CD4-positive, alpha-beta T cell (primary cell): ENCODE measurements at regions not wholly inside any gene's neighbourhood (a gene's known extent, or its start where the extent isn't known, plus 50 kb on each side); places are given as distances from the start of the nearest gene placed in this dataset.

Experiments used
- ATAC-seq: fragments of 200-7000 bp; cut with Tn5 transposase; one replicate; pipeline ENCODE4 v1.10.0; 2022; ENCODE audit warnings: mild to moderate bottlenecking; ENCODE audit not compliant: poor library complexity
- CTCF ChIA-PET: fragments of 350-600 bp; sonication (Branson Sonifier 250); formaldehyde crosslinking; loops from one replicate; lab custom pipeline; 2021; ENCODE audit warnings: antibody characterized with exemption, inconsistent platforms; lab: Charles Lee
- POLR2A ChIA-PET: fragments of 350-600 bp; sonication (Branson Sonifier 250); formaldehyde crosslinking; loops from one replicate; lab custom pipeline; 2021; ENCODE audit warnings: antibody characterized with exemption, inconsistent platforms; lab: Charles Lee
- DNase-seq, 14 experiments: peaks; one replicate each; pipeline ENCODE4 v3.0.0-alpha.2; 2013 to 2020; ENCODE audit warnings: mixed read lengths in 2 of 14
- H3K27ac ChIP-seq, 2 donors: one replicate each; pipeline versions ENCODE4 v1.5.1 to v1.7.0; 2013; ENCODE audit warnings: low read length in 2 of 2, low read depth in 1 of 2, mild to moderate bottlenecking in 1 of 2
- H3K27me3 ChIP-seq, 2 experiments: 1 replicate in 1 of 2; 2 replicates in 1 of 2; pipeline versions ENCODE4 v1.6.1 to v1.7.0; 2013; ENCODE audit warnings: low read length in 2 of 2, control low read depth in 1 of 2, mild to moderate bottlenecking in 1 of 2, moderate library complexity in 1 of 2; ENCODE audit not compliant: insufficient read depth in 2 of 2, control insufficient read depth in 1 of 2
- H3K36me3 ChIP-seq: one replicate; pipeline ENCODE4 v1.6.1; 2013; ENCODE audit warnings: low read length, control low read depth; ENCODE audit not compliant: insufficient read depth
- H3K4me1 ChIP-seq: one replicate; pipeline ENCODE4 v1.6.1; 2013; ENCODE audit warnings: low read length, control low read depth; ENCODE audit not compliant: insufficient read depth
- H3K4me3 ChIP-seq: one replicate; pipeline ENCODE4 v1.5.1; 2013; ENCODE audit warnings: mild to moderate bottlenecking, low read length, moderate library complexity
- H3K9me3 ChIP-seq, 2 experiments: 1 replicate in 1 of 2; 2 replicates in 1 of 2; pipeline versions ENCODE4 v1.6.1 to v1.7.0; 2013; ENCODE audit warnings: low read length in 2 of 2, mild to moderate bottlenecking in 2 of 2, control low read depth in 1 of 2, moderate library complexity in 1 of 2; ENCODE audit not compliant: control insufficient read depth in 1 of 2, insufficient read depth in 1 of 2
- H3K27ac Mint-ChIP-seq: one replicate; pipeline ENCODE4 v1.8.0; 2020; ENCODE audit warnings: mixed read lengths
- H3K27me3 Mint-ChIP-seq: one replicate; pipeline ENCODE4 v1.8.0; 2021; ENCODE audit warnings: mixed read lengths
- H3K36me3 Mint-ChIP-seq: one replicate; pipeline ENCODE4 v1.8.0; 2021; ENCODE audit warnings: low read depth, mixed read lengths
- H3K4me1 Mint-ChIP-seq: one replicate; pipeline ENCODE4 v1.8.0; 2021; ENCODE audit warnings: low read depth, mixed read lengths
- H3K4me3 Mint-ChIP-seq: one replicate; pipeline ENCODE4 v1.8.0; 2020; ENCODE audit warnings: mild to moderate bottlenecking, mixed read lengths
- H3K9me3 Mint-ChIP-seq: one replicate; pipeline ENCODE4 v1.8.0; 2020; ENCODE audit warnings: mixed read lengths
- CTCF ChIP-seq: fragments of 200-600 bp; IDR thresholded peaks from one replicate; pipeline ENCODE4 v1.8.0; 2022; ENCODE audit warnings: antibody characterized with exemption, mild to moderate bottlenecking
- intact Hi-C, 2 experiments: fragments of 100-400 bp; cut with DNase I in 1 of 2; cut with micrococcal nuclease in 1 of 2; formaldehyde crosslinking; loops; one replicate each; pipeline versions ENCODE4 v1.15.1 to v1.9.0; 2023 to 2025; cut with DNase I, micrococcal nuclease

- CTCF ChIA-PET, result no interaction called here
- Mint-ChIP-seq H3K27me3 (peaks cover 4% of the 10 kb centered on the region), H3K36me3 (peaks cover 6% of the 10 kb centered on the region), H3K9me3 (peaks cover 6% of the 10 kb centered on the region), H3K4me1 (no peaks in the 10 kb centered on the region), H3K27ac (no peak overlapping the region), H3K4me3 (no peak overlapping the region)
- Histone ChIP-seq H3K4me1 (no peaks in the 10 kb centered on the region), H3K36me3 (no peaks in the 10 kb centered on the region), H3K27ac (no peak overlapping the region), H3K4me3 (no peak overlapping the region), H3K27me3 (peaks cover 0 to 3% of the 10 kb centered on the region in 2 experiments), H3K9me3 (peaks cover 0 to 2% of the 10 kb centered on the region in 2 experiments)
- DNase-seq (no peak), ATAC-seq (no peak)
- intact Hi-C loops, result no loop called here
- POLR2A ChIA-PET, result no interaction called here
- TF ChIP-seq CTCF, result no peak
These were observed 114.4 kb upstream of the TPRG1 start for GRCh38 chr3:189057369-189057768.

- no peak for TF ChIP-seq CTCF
- H3K4me3 Mint-ChIP-seq, result no peak overlapping the region
- H3K4me3 ChIP-seq, result no peak overlapping the region
- ChIA-PET CTCF (no interaction called here), POLR2A (no interaction called here)
- peaks cover 7% of the 10 kb centered on the region for H3K36me3 Mint-ChIP-seq
- ATAC-seq (no peak), DNase-seq (no peak)
- no peak overlapping the region for H3K27ac ChIP-seq
- H3K27me3 Mint-ChIP-seq, result peaks cover 4% of the 10 kb centered on the region
- H3K4me1 Mint-ChIP-seq, result no peaks in the 10 kb centered on the region
- H3K27ac Mint-ChIP-seq, result no peak overlapping the region
- H3K27me3 ChIP-seq, result peaks cover 0 to 3% of the 10 kb centered on the region in 2 experiments
- H3K9me3 ChIP-seq, result peaks cover 0 to 7% of the 10 kb centered on the region in 2 experiments
- peaks cover 8% of the 10 kb centered on the region for H3K9me3 Mint-ChIP-seq
- intact Hi-C loops, result no loop called here
- no peaks in the 10 kb centered on the region for H3K4me1 ChIP-seq
- no peaks in the 10 kb centered on the region for H3K36me3 ChIP-seq
These were observed 113.7 kb upstream of the TPRG1 start for GRCh38 chr3:189058071-189058470.

- H3K27me3 Mint-ChIP-seq, result no peaks in the 10 kb centered on the region
- CTCF ChIA-PET, result interaction anchor here (1.2 kb wide), 1 partner anchor 29 kb away, joined by 4 read pairs; no protein-coding TSS in a partner anchor
These were observed 100.8 kb upstream of the TPRG1 start for GRCh38 chr3:189070965-189071364.

More at GRCh38 chr3:189070965-189071364, 100.8 kb upstream of the TPRG1 start:
- no peaks in the 10 kb centered on the region for H3K36me3 Mint-ChIP-seq
- peaks cover 8% of the 10 kb centered on the region for H3K9me3 Mint-ChIP-seq
- Histone ChIP-seq H3K27me3 (no peaks in the 10 kb centered on the region), H3K36me3 (no peaks in the 10 kb centered on the region), H3K4me1 (no peaks in the 10 kb centered on the region), H3K9me3 (peaks cover 0 to 3% of the 10 kb centered on the region in 2 experiments), H3K4me3 (no peak overlapping the region), H3K27ac (no peak overlapping the region)
- H3K27ac Mint-ChIP-seq, result no peak overlapping the region
- no peak for ATAC-seq
- intact Hi-C loops, result no loop called here
- DNase-seq, result no peak
- H3K4me3 Mint-ChIP-seq, result no peak overlapping the region
- H3K4me1 Mint-ChIP-seq, result no peaks in the 10 kb centered on the region
- POLR2A ChIA-PET, result interaction anchor here (0.8 kb wide), 1 partner anchor 62 kb away, joined by 3 read pairs; no protein-coding TSS in a partner anchor
- TF ChIP-seq CTCF, result no peak
